Fibroblast of peridontal ligament (primary cell): ENCODE measurements at regions not wholly inside any gene's neighbourhood (a gene's known extent, or its start where the extent isn't known, plus 50 kb on each side); places are given as distances from the start of the nearest gene placed in this dataset.

ENCODE experiments used
- DNase-seq: peaks from one replicate; pipeline ENCODE4 v3.0.0-alpha.2; 2010; ENCODE audit errors: extremely low read depth

DNA sequence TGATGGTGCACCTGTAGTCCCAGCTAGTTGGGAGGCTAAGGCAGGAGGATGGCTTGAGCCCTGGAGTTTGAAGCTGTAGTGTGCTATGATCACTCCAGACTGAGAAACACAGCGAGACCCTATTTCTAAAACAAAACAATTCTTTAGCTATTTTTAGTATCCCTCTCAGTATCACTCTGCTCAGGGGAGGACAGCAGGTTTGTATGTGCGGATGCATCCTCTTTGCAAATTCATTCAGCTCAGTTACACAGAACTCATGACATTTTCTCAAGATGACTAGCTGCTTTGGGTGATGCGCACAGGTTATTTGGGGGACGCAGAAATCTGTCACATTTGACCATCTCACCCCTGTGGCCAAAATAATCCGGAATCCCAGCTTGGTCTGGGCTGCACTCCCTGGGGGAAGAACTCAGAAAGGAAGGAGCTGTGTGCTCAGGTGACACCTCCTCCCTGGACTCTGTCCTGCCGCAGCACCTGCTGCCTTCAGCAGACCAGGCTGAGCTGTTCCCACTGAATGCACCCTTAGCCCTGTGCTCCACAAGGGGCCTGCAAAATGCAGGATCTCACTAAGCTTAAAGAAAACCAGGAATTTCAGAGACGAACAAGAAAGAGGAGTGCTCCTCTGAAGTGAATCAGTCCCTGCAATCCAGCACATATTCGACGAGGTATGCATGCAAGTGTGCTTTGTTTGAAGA, 89.5 kb upstream of the PGBD5 start:
- no peak for DNase-seq

DNA sequence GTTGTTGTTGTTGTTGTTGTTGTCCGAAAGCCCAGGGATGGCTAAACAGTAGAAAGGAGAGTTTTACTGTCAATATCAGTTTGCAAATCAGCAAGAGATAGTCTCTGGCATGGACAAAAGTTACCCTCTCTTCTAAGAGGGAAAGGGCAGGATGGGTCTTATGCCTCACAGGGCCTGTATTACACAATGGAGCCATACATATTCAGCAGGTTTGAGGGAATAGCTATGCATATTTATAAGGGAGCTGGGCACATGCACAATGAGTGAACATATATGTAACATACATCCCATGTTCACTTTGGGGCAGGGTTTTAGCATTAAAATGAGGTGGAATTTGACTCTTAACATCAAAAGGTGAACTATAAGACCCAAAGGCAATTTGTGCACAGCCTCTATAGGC, 84.4 kb upstream of the PGBD5 start:
- DNase-seq: no peak

DNA sequence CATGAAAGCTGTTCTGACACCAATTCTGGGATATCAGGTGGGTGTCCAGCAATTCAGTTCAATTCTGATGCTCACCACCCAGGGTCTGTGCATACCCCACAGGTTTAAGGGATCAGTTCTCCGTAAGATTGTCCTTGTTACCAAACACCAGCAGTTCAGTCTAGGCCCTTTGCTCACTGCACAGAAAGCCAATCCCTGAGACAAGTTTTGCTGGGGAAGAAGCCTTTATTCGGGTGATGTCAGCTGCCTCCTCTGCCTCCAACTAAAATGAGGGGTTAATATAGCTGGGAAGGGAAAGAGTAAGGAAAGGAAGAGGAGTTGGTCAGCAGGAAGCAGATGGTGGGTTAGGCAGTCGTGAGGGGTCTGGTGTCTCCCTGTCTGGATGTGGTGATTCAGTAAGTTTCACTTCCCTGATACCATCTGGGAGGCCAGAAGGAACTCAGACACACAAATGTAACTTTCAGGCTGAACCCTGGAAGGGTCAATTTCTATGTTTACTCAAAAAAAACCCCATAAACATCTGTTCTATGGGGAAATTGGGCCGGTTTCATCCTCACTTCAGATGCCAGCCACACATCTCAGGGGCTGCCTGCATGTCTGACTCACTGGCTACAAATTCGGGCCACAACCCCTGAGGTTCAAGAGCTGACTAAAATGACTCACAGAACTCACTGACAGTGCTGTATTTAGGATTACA, 83.3 kb upstream of the PGBD5 start:
- DNase-seq: peak; percentile 38

DNA sequence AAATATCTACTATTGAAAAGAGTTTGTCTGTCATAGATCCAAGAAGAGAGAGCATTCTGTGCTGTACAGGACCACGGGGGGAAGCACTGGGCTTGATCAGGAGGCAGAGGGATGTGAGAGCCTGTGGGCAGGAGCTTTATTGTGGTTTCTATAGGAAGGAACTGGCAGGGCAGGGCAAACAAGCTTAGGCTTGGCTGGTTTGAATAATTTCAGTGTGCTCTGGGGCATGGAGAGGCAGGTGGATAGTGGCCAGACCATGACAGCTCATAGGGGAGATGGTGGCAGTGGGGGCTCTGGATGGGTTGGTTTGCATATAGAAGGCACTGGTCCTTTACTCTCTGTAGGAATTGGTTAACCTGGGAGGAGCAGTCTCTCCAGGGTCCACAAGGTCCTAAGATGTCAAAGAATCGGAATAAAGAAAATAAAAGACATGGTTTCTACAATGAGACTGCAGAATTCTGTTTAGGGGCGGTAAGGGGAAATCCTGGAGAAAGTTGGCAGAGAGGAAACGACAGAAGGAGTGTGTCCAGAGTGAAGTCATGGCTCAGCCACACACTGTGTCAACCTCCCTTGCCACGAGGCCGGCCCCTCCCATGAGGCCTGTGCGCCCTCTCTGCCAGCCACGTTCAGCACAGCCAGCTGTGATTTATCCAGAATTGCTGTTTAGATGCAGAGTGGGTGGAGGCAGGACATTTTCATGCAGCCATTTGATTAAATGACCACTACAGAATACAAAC, 81.7 kb upstream of the PGBD5 start:
- DNase-seq: no peak

DNA sequence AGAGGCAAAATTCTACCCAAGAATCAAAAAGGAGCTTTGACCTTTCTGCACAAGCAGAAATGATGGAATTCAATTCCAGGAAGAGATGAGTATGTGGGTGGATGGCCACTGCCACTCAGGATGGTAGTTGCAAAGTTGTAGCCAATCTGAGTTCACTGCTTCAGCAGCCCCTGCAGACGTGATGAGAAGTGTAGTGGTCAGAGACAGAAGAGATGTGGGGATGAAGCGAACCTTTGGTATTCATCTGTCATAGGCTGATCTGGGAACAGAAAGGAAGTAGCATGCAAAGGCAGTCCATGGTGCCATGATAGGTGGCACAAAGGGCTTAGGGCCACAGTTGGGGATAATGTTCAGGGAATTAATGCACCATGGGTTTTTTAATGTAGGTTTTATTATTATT, 81.1 kb upstream of the PGBD5 start:
- no peak for DNase-seq

DNA sequence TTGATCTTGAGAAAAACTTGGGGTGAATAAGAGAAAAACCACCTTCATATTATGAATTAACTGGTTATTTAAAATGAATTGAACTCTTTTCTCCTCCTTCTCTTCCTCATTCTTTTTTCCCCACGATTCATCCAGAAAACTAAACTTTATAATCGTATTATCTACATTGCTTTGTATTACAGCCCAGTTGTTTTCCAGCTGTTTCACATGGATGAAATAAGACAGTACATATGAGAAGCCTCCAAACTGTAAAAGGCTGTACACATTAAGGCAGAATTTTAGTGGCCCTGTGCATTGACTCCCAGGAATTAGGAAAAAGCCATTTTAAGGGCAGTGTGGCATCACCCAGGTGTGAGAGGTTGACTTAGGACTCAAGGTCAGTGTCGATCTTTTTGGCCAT, 80.3 kb upstream of the PGBD5 start:
- no peak for DNase-seq

DNA sequence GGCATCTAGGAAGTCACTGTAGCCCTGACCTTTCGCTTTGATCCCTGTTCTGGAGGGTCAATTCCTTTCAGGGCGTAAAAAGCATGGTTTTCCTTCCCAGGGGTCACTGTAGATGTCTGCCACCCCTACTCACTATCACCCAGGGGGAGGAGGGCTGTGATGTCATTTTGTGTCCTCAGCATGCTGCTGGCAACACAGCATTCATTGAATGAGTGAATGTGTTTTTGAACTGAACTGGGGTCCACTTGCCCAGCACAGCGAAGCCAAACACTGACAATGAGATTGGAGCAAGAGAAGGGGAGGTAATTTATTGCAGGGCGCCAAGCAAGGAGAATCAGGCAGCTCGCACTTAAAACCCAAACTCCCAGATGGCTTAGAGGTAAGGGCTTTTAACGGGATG, 78.2 kb upstream of the PGBD5 start:
- no peak for DNase-seq

DNA sequence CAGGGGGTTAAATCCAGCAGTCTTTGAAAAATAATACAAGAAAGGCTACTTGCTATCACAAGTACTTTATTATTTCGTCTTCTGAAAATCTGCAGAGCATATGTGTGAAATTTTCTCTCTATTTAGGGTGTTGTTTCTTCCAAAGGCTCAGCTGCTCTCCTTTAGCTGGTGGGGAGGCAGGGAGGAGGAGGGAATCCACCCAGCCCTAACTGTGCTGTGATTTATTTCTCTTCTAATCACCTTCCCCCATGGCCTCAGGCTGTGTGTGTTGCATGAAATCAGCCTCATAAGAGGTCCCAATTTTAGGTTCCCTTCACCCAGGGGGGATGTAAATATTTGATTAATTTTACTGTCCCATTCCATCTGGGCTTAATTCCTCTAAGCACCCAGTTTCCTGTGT, 77.6 kb upstream of the PGBD5 start:
- DNase-seq: no peak

DNA sequence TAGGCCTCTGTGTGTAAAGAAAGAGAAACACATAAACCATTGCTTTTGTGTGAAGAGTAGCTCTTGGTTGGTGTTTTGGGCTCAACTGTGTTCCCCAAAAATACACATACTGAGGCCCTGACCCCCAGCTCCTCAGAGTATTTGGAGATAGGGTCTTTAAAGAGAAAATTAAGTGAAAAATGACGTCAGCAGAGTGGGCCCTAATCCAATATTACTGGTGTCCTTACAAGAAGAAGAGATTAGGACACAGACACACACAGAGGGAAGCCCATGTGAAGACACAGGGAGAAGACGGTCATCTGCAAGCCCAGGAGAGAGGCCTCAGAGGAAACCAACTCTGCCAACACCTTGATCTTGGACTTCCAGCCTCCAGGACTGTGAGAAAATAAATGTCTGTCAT, 76.9 kb upstream of the PGBD5 start:
- no peak for DNase-seq

DNA sequence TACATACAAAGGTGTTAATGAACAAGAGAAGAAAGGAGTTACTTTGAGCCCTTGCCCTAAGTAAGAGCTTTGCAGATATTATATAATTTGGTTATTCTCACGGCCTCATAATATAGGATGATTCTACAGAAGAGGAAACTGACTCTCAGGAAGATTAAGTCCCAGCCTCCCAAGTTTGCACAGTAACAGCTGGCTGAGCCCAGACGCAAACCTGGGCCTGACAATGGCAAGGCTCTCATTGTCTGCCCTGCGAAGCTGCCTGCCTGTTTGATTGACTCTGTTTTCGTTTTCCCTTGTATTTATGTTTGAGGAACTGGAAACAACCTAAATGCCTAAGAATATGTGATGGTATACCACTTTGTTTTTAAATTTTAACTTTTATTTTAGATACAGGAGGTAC, 76.2 kb upstream of the PGBD5 start:
- no peak for DNase-seq

DNA sequence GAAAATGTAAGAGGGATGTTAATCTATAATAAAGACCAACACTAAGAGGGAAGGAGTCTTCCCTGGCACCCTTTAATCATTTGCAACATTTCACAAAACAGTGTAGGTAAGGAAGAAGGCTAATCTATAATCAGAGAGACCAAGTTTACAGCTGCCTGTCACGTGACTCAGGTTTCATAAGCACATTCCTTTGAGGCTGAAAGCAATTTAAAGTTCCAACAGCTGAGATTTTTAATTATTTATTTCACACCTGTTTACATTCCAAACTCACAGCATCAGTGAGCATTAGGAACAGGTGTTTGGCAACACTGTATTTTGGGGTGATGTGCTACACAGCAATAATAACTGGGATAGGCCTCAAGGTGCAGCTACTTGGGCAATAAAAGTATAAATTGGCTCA, 75.7 kb upstream of the PGBD5 start:
- no peak for DNase-seq

DNA sequence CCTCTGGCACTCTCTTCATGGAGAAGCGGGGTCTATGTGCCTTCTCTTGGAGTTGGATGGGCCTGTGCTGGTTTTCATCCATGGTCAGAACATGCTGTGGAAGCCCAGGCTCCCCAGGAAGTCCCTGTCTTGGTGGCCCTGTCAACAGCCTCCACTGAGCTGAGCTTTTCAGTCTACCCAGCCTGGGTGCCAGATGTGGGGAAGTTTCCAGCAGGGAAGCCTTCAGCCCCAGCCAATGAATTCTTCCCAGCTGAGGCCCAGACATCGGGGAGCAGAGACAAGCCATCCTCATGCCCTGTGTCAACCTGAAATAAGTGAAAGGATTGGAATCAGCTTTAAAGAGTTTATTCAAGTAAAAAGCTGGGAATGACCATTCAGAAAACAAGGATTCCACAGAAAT, 75.1 kb upstream of the PGBD5 start:
- DNase-seq: no peak

DNA sequence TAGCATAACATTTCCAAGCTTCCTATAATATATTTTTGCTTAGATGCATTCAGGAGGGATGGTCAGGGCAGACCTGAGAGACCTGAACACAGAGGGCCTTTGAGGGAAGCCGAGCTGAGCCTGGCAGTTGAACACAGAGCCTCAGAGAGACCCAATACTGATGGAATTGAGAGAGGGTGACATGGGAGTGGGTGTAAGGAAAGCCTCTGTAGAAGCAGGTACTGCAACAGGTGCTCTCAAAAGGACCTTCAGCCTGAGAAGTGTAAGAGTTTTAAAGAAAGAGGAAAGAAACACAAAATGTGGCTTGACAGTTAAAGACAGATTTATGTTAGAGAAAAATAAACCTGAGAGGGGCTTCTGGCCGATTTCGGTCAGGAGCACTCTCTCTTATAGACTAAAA, 73.9 kb upstream of the PGBD5 start:
- DNase-seq: no peak

DNA sequence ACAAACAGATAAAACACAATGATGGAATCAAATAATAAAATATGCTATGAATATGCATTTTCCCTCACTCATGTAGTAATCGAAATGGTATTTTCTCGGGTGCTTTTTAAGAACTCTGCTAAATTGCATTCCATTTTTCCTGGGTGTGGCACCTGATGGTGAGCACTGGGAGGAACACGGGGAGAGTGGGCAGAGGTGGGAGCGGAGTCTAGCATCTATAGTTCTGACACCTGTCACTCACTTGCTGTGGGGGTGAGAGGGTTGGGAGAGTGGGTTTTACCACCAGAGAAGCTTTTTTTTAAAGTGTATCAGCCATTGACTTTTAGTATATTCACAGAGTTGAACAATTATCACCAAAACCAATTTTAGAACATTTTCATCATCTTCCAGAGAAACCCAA, 73.4 kb upstream of the PGBD5 start:
- DNase-seq: no peak

DNA sequence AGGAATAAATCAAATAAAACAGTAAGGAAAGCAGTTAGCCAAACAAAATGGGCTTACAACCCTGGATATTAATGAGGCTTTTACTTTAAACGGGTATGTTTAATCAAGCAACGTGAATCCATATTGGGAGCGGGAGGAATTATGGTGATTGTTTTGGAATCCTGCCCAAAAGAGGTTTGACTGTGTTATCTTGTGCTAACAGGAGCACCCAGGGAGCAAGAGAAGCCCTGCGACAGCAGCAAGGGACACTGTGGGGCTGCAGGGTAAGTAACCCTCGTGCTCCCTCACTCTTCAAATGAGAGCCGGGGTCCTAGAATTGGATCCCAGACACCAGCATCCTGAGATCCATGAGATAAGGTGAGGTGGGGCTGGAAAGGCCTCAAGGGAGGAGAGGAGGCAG, 72.6 kb upstream of the PGBD5 start:
- DNase-seq: no peak

DNA sequence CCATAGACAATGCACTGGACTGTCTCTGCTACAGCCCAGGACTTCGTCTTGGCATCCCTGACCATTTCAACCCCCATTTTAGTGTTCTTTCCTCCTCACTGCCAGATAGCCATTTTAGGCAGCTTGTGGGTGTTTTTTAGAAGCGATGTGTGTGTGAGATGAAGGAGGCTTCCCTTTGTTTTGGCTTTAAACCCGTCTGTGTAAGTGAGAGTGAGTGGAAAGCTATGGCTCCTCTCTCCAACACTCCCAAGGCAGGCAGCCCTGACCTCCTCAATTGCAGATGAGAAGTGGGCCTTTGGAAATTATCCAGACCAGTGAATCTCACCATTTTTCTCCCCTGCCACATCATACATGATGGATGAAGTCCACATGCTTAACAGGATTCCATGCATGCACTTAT, 70.3 kb upstream of the PGBD5 start:
- DNase-seq: no peak

DNA sequence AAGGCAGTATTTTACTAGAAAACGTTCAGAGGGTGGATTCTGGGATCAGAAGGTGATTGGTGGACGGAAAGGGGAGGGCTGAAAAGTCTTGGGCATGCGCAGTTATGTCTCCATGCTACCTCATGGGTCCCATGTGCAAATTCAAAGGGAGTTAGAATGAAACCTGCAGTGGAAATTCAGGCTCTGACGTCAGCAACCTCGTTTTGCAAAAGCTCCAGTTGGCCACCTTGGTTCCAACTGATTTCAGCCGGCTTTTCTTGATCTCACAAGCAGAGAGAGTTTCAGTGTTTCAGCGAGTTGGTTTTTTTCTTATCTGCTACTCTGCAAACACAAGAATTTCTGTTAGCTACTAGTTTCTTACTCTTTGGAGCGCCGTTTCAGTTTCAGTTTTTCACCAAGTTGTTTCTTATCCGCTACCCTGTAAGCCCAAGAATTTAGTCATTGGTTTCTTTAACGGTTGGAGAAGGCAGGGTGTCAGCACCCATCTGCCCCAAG, 69.8 kb upstream of the PGBD5 start:
- DNase-seq: no peak

DNA sequence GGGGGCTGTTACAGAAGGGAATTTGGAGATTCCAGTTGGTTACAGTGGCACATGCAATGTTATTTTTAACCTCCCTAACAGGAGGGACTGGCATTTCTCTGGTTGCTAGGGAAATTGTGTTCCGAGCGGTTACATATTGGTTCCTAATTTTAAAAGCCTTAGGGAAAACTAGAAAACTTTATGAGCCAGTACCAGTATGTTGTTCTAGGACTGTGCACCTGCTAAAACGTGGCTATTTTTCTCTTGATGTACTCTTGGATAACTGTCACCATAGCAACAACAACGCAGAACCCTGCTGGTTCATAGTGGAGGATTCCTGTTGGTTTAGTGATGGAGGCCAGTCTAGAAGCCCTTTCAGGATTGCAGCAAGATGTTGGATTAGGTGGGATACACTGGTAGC, 68.9 kb upstream of the PGBD5 start:
- DNase-seq: no peak

DNA sequence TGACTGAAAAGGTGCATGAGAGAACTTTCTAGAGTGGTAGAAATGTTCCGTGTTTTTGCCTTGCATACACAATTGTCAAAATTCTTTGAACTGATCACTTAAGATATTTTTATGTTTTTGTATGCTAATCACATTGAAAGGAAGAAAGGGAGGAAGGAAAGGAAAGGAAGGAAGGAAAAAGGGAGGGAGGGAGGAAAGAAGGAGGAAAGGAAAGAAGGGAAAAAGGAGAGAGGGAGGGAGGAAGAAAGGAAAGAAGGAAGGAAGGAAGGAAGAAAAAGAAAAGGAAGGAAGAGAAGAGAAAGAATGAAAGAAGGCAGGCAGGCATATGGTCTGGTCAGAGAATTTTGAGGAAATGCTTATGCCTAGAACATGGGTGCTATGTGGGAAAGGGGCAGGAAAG, 68.4 kb upstream of the PGBD5 start:
- no peak for DNase-seq

DNA sequence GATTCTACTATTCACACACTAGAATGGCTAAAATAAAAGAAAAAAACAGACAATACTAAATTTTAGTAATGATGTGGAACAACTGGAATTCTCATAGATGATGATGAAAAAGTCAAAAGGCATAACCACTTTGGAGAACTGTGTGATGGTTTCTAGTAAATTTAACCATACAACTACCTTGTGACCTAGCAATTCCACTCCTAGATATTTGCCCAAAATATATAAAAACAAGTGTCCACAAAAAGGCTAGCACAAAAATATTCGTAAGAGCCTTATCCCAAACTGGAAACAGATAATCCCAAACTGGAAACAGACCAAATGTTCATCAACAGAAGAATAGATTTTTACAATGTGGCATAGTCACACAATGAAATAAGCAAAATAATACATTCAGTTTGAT, 67.9 kb upstream of the PGBD5 start:
- no peak for DNase-seq

DNA sequence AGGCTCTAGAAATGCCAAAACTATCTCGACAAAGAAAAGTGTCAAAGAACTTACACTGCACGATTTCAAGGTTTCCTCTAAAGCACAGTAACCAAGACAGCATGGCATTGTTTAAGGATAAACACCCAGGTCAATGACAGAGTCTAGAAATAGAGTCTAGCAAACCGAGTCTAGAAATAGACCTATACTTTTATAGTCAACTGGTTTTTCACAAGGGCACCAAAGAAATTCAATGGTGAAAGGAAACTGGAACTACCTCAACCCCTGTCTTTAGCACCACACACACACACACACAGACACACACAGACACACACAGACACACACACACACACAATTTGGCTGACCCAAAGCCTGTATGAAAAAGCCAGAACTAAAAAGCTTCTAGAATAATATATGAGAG, 67.1 kb upstream of the PGBD5 start:
- DNase-seq: no peak

DNA sequence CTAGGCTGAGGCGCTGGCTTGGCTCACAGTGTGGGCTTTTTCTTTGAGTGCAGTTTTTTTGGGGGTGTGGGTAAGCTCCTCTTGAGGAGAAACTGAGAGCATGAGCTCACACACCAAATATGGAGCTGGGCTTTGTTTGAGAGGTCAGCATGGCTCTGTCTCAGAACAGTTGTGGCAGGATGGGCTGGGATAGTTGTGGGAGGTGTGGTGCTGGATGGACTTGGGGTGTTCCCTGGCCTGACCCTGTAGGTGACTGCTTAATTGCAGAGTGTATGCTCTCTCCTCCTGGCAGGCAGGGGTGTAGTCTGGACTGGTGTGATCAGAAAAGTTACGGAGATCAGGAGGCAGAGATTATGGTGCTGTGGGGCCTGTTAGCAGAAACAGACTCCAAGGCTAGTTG, 64.3 kb upstream of the PGBD5 start:
- no peak for DNase-seq

DNA sequence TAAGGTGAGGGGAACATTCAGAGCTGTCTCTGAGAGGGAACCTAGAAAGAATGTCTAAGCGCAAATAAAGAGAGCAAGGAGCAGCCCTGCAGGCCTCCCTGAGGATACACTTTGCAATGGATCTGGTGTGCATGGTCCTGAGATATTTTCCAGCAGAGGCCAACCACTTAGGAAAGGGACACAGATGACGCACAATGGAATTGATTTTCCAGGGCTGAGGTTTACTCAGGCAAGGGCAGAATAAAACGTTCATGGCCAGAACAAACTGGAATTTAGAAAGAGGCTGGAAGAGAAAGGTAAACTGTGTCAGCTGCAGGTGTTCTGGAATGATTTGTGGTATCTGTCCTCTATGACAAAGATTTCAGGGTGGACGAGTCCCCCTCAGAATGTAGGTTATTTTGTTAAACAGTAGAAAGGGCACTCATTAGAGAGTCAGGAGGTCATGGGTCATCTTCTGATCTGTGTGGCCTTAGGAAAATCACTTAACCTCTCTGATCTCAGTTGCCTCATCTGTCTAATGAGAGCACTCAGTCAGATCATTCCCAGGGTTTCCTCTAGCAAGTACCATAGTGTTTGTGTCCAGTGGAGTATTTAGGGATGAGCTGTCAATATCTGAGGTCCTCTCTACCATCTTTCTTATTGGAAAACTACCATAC, 61.8 kb upstream of the PGBD5 start:
- no peak for DNase-seq
